GM23248 (cell line): ENCODE measurements at regions not wholly inside any gene's neighbourhood (a gene's known extent, or its start where the extent isn't known, plus 50 kb on each side); places are given as distances from the start of the nearest gene placed in this dataset.

Source experiments
- DNase-seq: peaks from one replicate; pipeline ENCODE4 v3.0.0-alpha.2; 2015
- H2AFZ ChIP-seq: fragments of 200-600 bp; sonication (generic); 2 replicates; pipeline ENCODE4 v1.6.1; 2016; ENCODE audit warnings: antibody characterized with exemption
- H3F3A ChIP-seq: fragments of 200-600 bp; sonication (generic); 2 replicates; pipeline ENCODE4 v1.6.1; 2016; ENCODE audit warnings: mild to moderate bottlenecking, antibody characterized with exemption, mixed run types; ENCODE audit not compliant: insufficient read depth
- H3K27ac ChIP-seq: fragments of 200-600 bp; sonication (generic); 2 replicates; pipeline ENCODE4 v1.5.1; 2016; ENCODE audit warnings: mild to moderate bottlenecking
- H3K27me3 ChIP-seq: fragments of 200-600 bp; sonication (generic); replicated peaks from 2 replicates; pipeline ENCODE4 v1.6.1; 2016; ENCODE audit warnings: mild to moderate bottlenecking; ENCODE audit not compliant: insufficient read depth
- H3K36me3 ChIP-seq: fragments of 200-600 bp; sonication (generic); 2 replicates; pipeline ENCODE4 v1.6.1; 2016; ENCODE audit warnings: low read depth, mild to moderate bottlenecking
- H3K4me1 ChIP-seq: fragments of 200-600 bp; sonication (generic); 2 replicates; pipeline ENCODE4 v1.6.1; 2016; ENCODE audit warnings: mild to moderate bottlenecking; ENCODE audit not compliant: insufficient read depth
- H3K4me2 ChIP-seq: fragments of 200-600 bp; sonication (generic); one replicate; pipeline ENCODE4 v1.6.1; 2016; ENCODE audit warnings: mild to moderate bottlenecking; ENCODE audit not compliant: unreplicated experiment
- H3K4me3 ChIP-seq: fragments of 200-600 bp; sonication (generic); 2 replicates; pipeline ENCODE4 v1.5.1; 2016; ENCODE audit warnings: mild to moderate bottlenecking
- H3K79me2 ChIP-seq: fragments of 200-600 bp; sonication (generic); 2 replicates; pipeline ENCODE4 v1.6.1; 2016; ENCODE audit warnings: mild to moderate bottlenecking; ENCODE audit not compliant: insufficient read depth
- H3K9ac ChIP-seq: fragments of 200-600 bp; sonication (generic); 2 replicates; pipeline ENCODE4 v1.6.1; 2016; ENCODE audit warnings: mild to moderate bottlenecking
- H3K9me2 ChIP-seq: fragments of 200-600 bp; sonication (generic); 2 replicates; pipeline ENCODE4 v1.6.1; 2016; ENCODE audit warnings: mixed run types, mild to moderate bottlenecking, moderate library complexity; ENCODE audit not compliant: insufficient read depth
- H3K9me3 ChIP-seq: fragments of 200-600 bp; sonication (generic); one replicate; pipeline ENCODE4 v1.6.1; 2017; ENCODE audit warnings: low read depth
- H4K20me1 ChIP-seq: fragments of 200-600 bp; sonication (generic); 2 replicates; pipeline ENCODE4 v1.6.0; 2016; ENCODE audit not compliant: insufficient read depth
- EZH2 ChIP-seq: fragments of 200-600 bp; sonication (generic); IDR thresholded peaks from 2 replicates; pipeline ENCODE4 v1.6.1; 2018; ENCODE audit warnings: antibody characterized with exemption, mild to moderate bottlenecking; ENCODE audit not compliant: insufficient read depth, poor library complexity, severe bottlenecking
- EZH2phosphoT487 ChIP-seq: fragments of 200-600 bp; sonication (generic); IDR thresholded peaks from 2 replicates; pipeline ENCODE4 v1.6.1; 2018; ENCODE audit warnings: antibody characterized with exemption, moderate library complexity, mild to moderate bottlenecking, low read depth; ENCODE audit not compliant: insufficient read depth
- WGBS, 2 experiments: methylation state at CpG; one replicate each; pipeline ENCODE4 v1.1.6; 2015 to 2017; ENCODE audit warnings: low lambda C conversion rate in 2 of 2, low coverage in 1 of 2; ENCODE audit errors: missing lambda C conversion rate in 2 of 2; 5-methylcytosine and 5-hydroxymethylcytosine counted together
- in situ Hi-C: fragments of 300-500 bp; cut with MboI; formaldehyde crosslinking; loops from 2 replicates; pipeline ENCODE4 v1.15.0; 2020

- Histone ChIP-seq H3K27ac (no peak overlapping the region), H3K27me3 (0 out of 2 replicates have a peak, but pooled peaks cover 38% of the 10 kb centered on the region), H3K9ac (no peak overlapping the region), H3K9me2 (no peaks in the 10 kb centered on the region), H2AFZ (no peak overlapping the region), H3K4me2 (no peak overlapping the region), H4K20me1 (no peaks in the 10 kb centered on the region), H3K4me3 (no peak overlapping the region), H3K9me3 (no peaks in the 10 kb centered on the region), H3K79me2 (no peaks in the 10 kb centered on the region), H3F3A (no peaks in the 10 kb centered on the region), H3K4me1 (0 out of 2 replicates have a peak, but pooled peaks cover 4% of the 10 kb centered on the region), H3K36me3 (no peaks in the 10 kb centered on the region)
- in situ Hi-C loops = no loop called here
- DNase-seq = no peak
- TF ChIP-seq EZH2 = no peak
- no peak for TF ChIP-seq EZH2phosphoT487
- WGBS, 2 experiments = 45 to 52% methylated on average over 6 of the region's 6 CpGs
These were observed 121.0 kb downstream of the AKAP11 start for GRCh38 chr13:42392716-42393572.

DNA sequence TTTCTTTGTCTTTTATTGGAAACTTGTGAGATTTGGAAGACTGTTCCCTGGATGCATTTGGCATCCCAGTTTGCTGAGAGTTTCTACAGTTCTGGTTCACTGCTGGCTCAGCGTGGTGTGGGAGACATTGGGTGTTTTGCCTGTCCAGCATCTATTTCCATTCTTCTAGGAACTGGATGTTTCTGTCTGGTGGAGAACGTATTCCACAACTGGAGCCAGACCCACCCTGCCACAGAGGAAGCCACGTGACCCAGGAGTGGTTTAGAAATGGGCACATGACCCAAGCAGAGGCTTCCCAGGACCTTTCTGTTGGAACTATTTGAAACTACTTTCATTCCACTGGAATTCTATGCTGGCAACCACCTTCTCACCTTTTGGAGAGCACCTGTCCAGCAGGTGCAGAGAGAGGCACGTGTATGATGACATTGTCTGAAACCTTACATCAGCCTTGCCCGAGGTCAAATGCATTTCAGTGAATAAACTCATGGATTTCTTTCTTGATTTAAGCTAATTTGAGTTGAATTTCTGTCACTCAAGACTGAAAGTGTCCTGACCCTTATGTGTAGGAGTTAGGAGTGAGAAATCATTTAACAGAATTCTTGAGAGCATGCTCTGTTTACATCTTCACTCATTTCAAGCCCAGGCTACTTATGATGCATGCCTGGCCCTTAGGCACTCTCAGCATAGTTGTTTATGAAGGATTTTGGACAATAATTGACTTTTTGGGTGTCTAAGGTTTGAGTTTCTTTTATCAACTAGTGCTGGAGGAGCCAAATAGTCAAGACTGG is 121.8 kb downstream of the AKAP11 start:
- no peaks in the 10 kb centered on the region for H3K9me3 ChIP-seq
- in situ Hi-C loops = no loop called here
- H3F3A ChIP-seq = no peaks in the 10 kb centered on the region
- no peak overlapping the region for H3K4me2 ChIP-seq
- no peak for DNase-seq
- no peaks in the 10 kb centered on the region for H3K9me2 ChIP-seq
- no peak overlapping the region for H3K4me3 ChIP-seq
- H4K20me1 ChIP-seq = no peaks in the 10 kb centered on the region
- 0 out of 2 replicates have a peak, but pooled peaks cover 4% of the 10 kb centered on the region for H3K4me1 ChIP-seq
- no peak overlapping the region for H2AFZ ChIP-seq
- no peak for TF ChIP-seq EZH2
- TF ChIP-seq EZH2phosphoT487 = no peak
- H3K27ac ChIP-seq = no peak overlapping the region
- H3K36me3 ChIP-seq = no peaks in the 10 kb centered on the region
- H3K9ac ChIP-seq = no peak overlapping the region
- 30 to 34% methylated on average over 5 of the region's 5 CpGs for WGBS, 2 experiments
- H3K27me3 ChIP-seq = 0 out of 2 replicates have a peak, but pooled peaks cover 36% of the 10 kb centered on the region
- H3K79me2 ChIP-seq = no peaks in the 10 kb centered on the region

GRCh38 chr13:42394361-42394708 is 122.4 kb downstream of the AKAP11 start:
- in situ Hi-C loops = no loop called here
- TF ChIP-seq EZH2phosphoT487 = no peak
- no peak for TF ChIP-seq EZH2

GRCh38 chr13:42394711-42395085 is 122.7 kb downstream of the AKAP11 start:
- no peaks in the 10 kb centered on the region for H3F3A ChIP-seq
- no peak overlapping the region for H3K27ac ChIP-seq
- H3K9ac ChIP-seq = no peak overlapping the region
- H2AFZ ChIP-seq = no peak overlapping the region
- H4K20me1 ChIP-seq = no peaks in the 10 kb centered on the region
- in situ Hi-C loops = no loop called here
- H3K4me2 ChIP-seq = no peak overlapping the region
- WGBS, 2 experiments = 68 to 70% methylated on average over 2 of the region's 2 CpGs
- H3K9me3 ChIP-seq = no peaks in the 10 kb centered on the region
- TF ChIP-seq EZH2 = no peak
- no peak for TF ChIP-seq EZH2phosphoT487
- H3K27me3 ChIP-seq = peaks cover 34% of the 10 kb centered on the region; the same call in 1 of the 2 replicates
- H3K9me2 ChIP-seq = no peaks in the 10 kb centered on the region
- H3K4me3 ChIP-seq = no peak overlapping the region
- H3K36me3 ChIP-seq = no peaks in the 10 kb centered on the region
- 0 out of 2 replicates have a peak, but pooled peaks cover 4% of the 10 kb centered on the region for H3K4me1 ChIP-seq
- no peaks in the 10 kb centered on the region for H3K79me2 ChIP-seq
- no peak for DNase-seq

More at GRCh38 chr13:42394361-42394708, 122.4 kb downstream of the AKAP11 start:
- peaks cover 34% of the 10 kb centered on the region; the same call in 1 of the 2 replicates for H3K27me3 ChIP-seq
- no peaks in the 10 kb centered on the region for H3K9me2 ChIP-seq
- no peak overlapping the region for H3K4me2 ChIP-seq
- H3K36me3 ChIP-seq = no peaks in the 10 kb centered on the region
- WGBS, 2 experiments = 48% methylated on average over 4 of the region's 4 CpGs
- no peak overlapping the region for H3K27ac ChIP-seq
- H3K4me3 ChIP-seq = no peak overlapping the region
- H3K9ac ChIP-seq = no peak overlapping the region
- no peaks in the 10 kb centered on the region for H3F3A ChIP-seq
- no peaks in the 10 kb centered on the region for H4K20me1 ChIP-seq
- no peaks in the 10 kb centered on the region for H3K9me3 ChIP-seq
- no peak for DNase-seq
- no peak overlapping the region for H2AFZ ChIP-seq
- 0 out of 2 replicates have a peak, but pooled peaks cover 4% of the 10 kb centered on the region for H3K4me1 ChIP-seq
- no peaks in the 10 kb centered on the region for H3K79me2 ChIP-seq
